ENCODE measurements at regions not wholly inside any gene's neighbourhood (a gene's known extent, or its start where the extent isn't known, plus 50 kb on each side); places are given as distances from the start of the nearest gene placed in this dataset.

DNA sequence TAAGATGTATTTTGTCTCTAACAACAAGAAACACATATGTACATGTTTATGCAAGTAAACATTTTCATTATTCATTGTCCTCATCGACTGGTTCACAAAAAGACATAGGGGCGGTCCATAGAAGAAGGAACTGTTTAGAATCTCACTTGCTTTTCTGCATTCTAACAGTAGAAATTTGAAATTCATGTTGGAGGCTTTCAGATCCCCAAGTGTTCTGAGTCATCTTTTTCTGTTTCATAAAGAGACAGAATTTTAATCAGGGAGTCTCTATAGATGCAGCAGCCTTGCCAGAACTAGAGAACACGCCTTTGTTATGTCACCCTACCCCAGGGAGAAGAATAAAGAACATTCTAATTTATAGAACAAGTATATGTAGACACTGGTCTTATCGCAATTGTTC lies 324.3 kb downstream of the GABRG2 start:
- H3K27me3 ChIP-seq (replicated peaks; ENCODE audit: control insufficient read depth, insufficient read depth, low read length): no peaks in the 10 kb centered on the region
- no peak overlapping the region for H3K4me3 ChIP-seq (ENCODE audit: low read depth, low read length)
- no peaks in the 10 kb centered on the region for H3K4me1 ChIP-seq
- TF ChIP-seq, protein P1, sequence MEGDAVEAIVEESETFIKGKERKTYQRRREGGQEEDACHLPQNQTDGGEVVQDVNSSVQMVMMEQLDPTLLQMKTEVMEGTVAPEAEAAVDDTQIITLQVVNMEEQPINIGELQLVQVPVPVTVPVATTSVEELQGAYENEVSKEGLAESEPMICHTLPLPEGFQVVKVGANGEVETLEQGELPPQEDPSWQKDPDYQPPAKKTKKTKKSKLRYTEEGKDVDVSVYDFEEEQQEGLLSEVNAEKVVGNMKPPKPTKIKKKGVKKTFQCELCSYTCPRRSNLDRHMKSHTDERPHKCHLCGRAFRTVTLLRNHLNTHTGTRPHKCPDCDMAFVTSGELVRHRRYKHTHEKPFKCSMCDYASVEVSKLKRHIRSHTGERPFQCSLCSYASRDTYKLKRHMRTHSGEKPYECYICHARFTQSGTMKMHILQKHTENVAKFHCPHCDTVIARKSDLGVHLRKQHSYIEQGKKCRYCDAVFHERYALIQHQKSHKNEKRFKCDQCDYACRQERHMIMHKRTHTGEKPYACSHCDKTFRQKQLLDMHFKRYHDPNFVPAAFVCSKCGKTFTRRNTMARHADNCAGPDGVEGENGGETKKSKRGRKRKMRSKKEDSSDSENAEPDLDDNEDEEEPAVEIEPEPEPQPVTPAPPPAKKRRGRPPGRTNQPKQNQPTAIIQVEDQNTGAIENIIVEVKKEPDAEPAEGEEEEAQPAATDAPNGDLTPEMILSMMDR (IDR thresholded peaks at IDR 0.05; ENCODE audit: insufficient read depth in 1 of 2, low read depth in 1 of 2, low read length in 1 of 2, severe bottlenecking in 1 of 2, unreplicated experiment in 1 of 2): no peak
- DNase-seq: no peak
- Mint-ChIP-seq H3K36me3 (ENCODE audit: insufficient read depth, unreplicated experiment) (no peaks in the 10 kb centered on the region), H3K4me3 (ENCODE audit: unreplicated experiment) (no peak overlapping the region), H3K4me1 (ENCODE audit: low read depth, unreplicated experiment) (no peaks in the 10 kb centered on the region), H3K27ac (ENCODE audit: unreplicated experiment) (no peak overlapping the region), H3K27me3 (ENCODE audit: insufficient read depth, unreplicated experiment) (peaks cover 2% of the 10 kb centered on the region), H3K9me3 (ENCODE audit: unreplicated experiment) (no peaks in the 10 kb centered on the region)
- BruUV-seq (replicated peaks): no TSS peak
- intact Hi-C loops (cut with micrococcal nuclease; ENCODE audit: unreplicated experiment): no loop called here
- no peaks in the 10 kb centered on the region for H3K36me3 ChIP-seq (ENCODE audit: control insufficient read depth, insufficient read depth, low read length)
- POLR2A ChIA-PET: no interaction called here
- CTCF ChIA-PET: no interaction called here
- H3K9me3 ChIP-seq: no peaks in the 10 kb centered on the region

DNA sequence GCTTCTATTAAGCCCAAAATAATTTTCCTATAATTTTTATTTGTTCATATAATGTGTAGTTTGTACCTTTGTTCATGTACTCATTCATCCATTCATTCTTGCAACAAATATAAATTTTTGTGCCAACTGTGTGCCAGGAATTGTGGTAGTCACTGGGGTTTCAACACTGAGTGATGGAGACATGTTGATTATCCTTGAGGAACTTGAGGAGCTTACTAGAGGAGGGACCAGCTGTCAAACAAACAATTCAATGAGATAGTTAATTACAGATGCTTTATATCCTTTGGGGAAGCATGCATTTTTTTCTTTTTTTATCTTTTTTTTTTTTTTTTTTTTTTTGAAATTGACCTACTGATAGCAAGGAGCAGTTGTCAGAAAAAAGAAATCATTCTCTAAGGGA lies 324.8 kb downstream of the GABRG2 start:
- Mint-ChIP-seq H3K4me3 (ENCODE audit: unreplicated experiment) (no peak overlapping the region), H3K27ac (ENCODE audit: unreplicated experiment) (no peak overlapping the region), H3K4me1 (ENCODE audit: low read depth, unreplicated experiment) (no peaks in the 10 kb centered on the region), H3K9me3 (ENCODE audit: unreplicated experiment) (no peaks in the 10 kb centered on the region), H3K27me3 (ENCODE audit: insufficient read depth, unreplicated experiment) (no peaks in the 10 kb centered on the region), H3K36me3 (ENCODE audit: insufficient read depth, unreplicated experiment) (no peaks in the 10 kb centered on the region)
- H3K27me3 ChIP-seq (replicated peaks; ENCODE audit: control insufficient read depth, insufficient read depth, low read length): no peaks in the 10 kb centered on the region
- H3K4me3 ChIP-seq (ENCODE audit: low read depth, low read length): no peak overlapping the region
- H3K36me3 ChIP-seq (ENCODE audit: control insufficient read depth, insufficient read depth, low read length): no peaks in the 10 kb centered on the region
- CTCF ChIA-PET: no interaction called here
- no peaks in the 10 kb centered on the region for H3K9me3 ChIP-seq
- no TSS peak for BruUV-seq (replicated peaks)
- POLR2A ChIA-PET: no interaction called here
- intact Hi-C loops (cut with micrococcal nuclease; ENCODE audit: unreplicated experiment): no loop called here
- no peak for DNase-seq
- TF ChIP-seq, protein P1 (IDR thresholded peaks at IDR 0.05; ENCODE audit: insufficient read depth in 1 of 2, low read depth in 1 of 2, low read length in 1 of 2, severe bottlenecking in 1 of 2, unreplicated experiment in 1 of 2): no peak
- H3K4me1 ChIP-seq: no peaks in the 10 kb centered on the region

DNA sequence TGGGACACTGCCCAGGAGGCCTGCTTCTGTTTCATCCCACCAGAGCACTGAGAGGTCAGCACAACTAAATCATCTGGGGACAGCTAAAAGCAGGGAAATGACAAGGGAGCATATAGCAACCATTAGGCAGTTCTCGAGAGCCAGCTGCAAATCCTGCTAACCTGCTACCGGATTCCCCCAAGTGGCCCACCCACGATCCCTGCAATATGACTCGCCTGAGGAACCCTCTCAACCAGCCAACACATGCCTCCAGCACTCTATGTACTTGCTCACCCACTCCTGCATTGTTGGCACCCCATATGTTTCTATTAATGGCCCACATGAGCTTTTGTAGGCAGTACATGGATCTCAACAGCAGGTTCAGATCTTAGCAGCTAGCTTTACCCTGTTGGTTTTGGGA lies 326.0 kb downstream of the GABRG2 start:
- no peaks in the 10 kb centered on the region for H3K4me1 Mint-ChIP-seq (ENCODE audit: low read depth, unreplicated experiment)
- H3K27me3 ChIP-seq (replicated peaks; ENCODE audit: control insufficient read depth, insufficient read depth, low read length): no peaks in the 10 kb centered on the region
- no peak for DNase-seq
- H3K27me3 Mint-ChIP-seq (ENCODE audit: insufficient read depth, unreplicated experiment): no peaks in the 10 kb centered on the region
- no peaks in the 10 kb centered on the region for H3K9me3 Mint-ChIP-seq (ENCODE audit: unreplicated experiment)
- H3K9me3 ChIP-seq: no peaks in the 10 kb centered on the region
- H3K36me3 Mint-ChIP-seq (ENCODE audit: insufficient read depth, unreplicated experiment): no peaks in the 10 kb centered on the region
- no TSS peak for BruUV-seq (replicated peaks)
- no peak overlapping the region for H3K4me3 ChIP-seq (ENCODE audit: low read depth, low read length)
- no peaks in the 10 kb centered on the region for H3K36me3 ChIP-seq (ENCODE audit: control insufficient read depth, insufficient read depth, low read length)
- H3K27ac Mint-ChIP-seq (ENCODE audit: unreplicated experiment): no peak overlapping the region
- intact Hi-C loops (cut with micrococcal nuclease; ENCODE audit: unreplicated experiment): no loop called here
- no peaks in the 10 kb centered on the region for H3K4me1 ChIP-seq
- TF ChIP-seq, protein P1 (IDR thresholded peaks at IDR 0.05; ENCODE audit: insufficient read depth in 1 of 2, low read depth in 1 of 2, low read length in 1 of 2, severe bottlenecking in 1 of 2, unreplicated experiment in 1 of 2): no peak
- ChIA-PET POLR2A (no interaction called here), CTCF (no interaction called here)
- H3K4me3 Mint-ChIP-seq (ENCODE audit: unreplicated experiment): no peak overlapping the region

All from Caco-2 (cell line).